ENCODE measurements at regions not wholly inside any gene's neighbourhood (a gene's known extent, or its start where the extent isn't known, plus 50 kb on each side); places are given as distances from the start of the nearest gene placed in this dataset.

GRCh38 chr4:14620567-14621141, 381.6 kb upstream of the CPEB2 start:
- DNase-seq, result no peak

DNA sequence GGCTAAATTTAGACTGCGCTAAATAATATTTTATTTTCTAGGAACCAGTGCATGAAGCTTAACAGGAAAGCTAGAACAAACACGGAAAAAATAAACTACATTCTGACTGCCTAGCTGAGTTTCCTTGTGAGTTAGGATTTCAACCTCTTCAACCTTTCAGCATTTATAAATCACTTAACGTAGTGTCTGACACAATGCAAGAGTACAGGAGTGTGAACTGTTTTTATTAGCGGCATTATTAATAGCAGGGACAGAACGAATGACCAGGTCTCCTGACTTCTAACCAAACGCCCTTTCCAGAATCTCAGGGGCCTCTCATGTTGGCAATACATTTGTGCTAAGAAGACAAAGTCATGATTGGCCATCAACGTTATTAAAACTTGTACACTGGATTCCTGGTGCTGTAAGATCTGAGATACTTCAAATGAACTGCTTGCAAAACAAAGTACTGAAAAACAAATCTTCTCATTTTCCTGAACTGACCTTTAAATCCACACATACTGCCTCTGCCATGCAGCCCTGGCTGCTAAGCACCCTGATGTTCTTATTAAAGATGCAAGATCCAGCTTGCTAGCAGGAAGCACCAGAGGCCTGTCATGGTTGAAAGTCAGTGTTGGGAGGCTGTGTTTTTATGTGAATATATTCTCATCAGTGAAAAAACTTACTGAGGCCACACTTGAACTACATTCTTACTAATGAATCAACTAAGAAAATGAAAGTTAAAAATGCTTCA, 380.4 kb upstream of the CPEB2 start:
- H3K4me1 Mint-ChIP-seq, result no peaks in the 10 kb centered on the region
- Histone ChIP-seq H3K27ac (ENCODE audit: insufficient read depth, low read length, poor library complexity, severe bottlenecking) (no peak overlapping the region), H3K9me3 (ENCODE audit: control insufficient read depth in 2 of 2, low read length in 2 of 2) (no peaks in the 10 kb centered on the region), H3K4me3 (ENCODE audit: low read depth, low read length) (no peak overlapping the region), H3K27me3 (ENCODE audit: control insufficient read depth, insufficient read depth, low read length) (no peaks in the 10 kb centered on the region), H3K4me1 (ENCODE audit: control insufficient read depth, insufficient read depth, low read length, poor library complexity, severe bottlenecking) (no peaks in the 10 kb centered on the region), H3K36me3 (ENCODE audit: control insufficient read depth, insufficient read depth, low read length) (no peaks in the 10 kb centered on the region)
- no peak overlapping the region for H3K4me3 Mint-ChIP-seq
- no peaks in the 10 kb centered on the region for H3K27me3 Mint-ChIP-seq
- H3K9me3 Mint-ChIP-seq, result peaks cover 0 to 7% (median 0%) of the 10 kb centered on the region in 7 donors
- H3K36me3 Mint-ChIP-seq, result no peaks in the 10 kb centered on the region
- DNase-seq, result no peak
- H3K27ac Mint-ChIP-seq, result no peak overlapping the region
- no peak for ATAC-seq (ENCODE audit: low read depth in 2 of 2)

More at GRCh38 chr4:14620567-14621141, 381.6 kb upstream of the CPEB2 start:
- Histone ChIP-seq H3K36me3 (ENCODE audit: control insufficient read depth, insufficient read depth, low read length) (no peaks in the 10 kb centered on the region), H3K9me3 (ENCODE audit: control insufficient read depth in 2 of 2, low read length in 2 of 2) (no peaks in the 10 kb centered on the region), H3K4me1 (ENCODE audit: control insufficient read depth, insufficient read depth, low read length, poor library complexity, severe bottlenecking) (no peaks in the 10 kb centered on the region), H3K4me3 (ENCODE audit: low read depth, low read length) (no peak overlapping the region), H3K27me3 (ENCODE audit: control insufficient read depth, insufficient read depth, low read length) (no peaks in the 10 kb centered on the region), H3K27ac (ENCODE audit: insufficient read depth, low read length, poor library complexity, severe bottlenecking) (no peak overlapping the region)
- peaks cover 0 to 11% (median 0%) of the 10 kb centered on the region in 7 donors for H3K9me3 Mint-ChIP-seq
- H3K27ac Mint-ChIP-seq, result no peak overlapping the region
- no peaks in the 10 kb centered on the region for H3K36me3 Mint-ChIP-seq
- H3K27me3 Mint-ChIP-seq, result no peaks in the 10 kb centered on the region
- no peak overlapping the region for H3K4me3 Mint-ChIP-seq
- ATAC-seq (ENCODE audit: low read depth in 2 of 2), result no peak
- H3K4me1 Mint-ChIP-seq, result no peaks in the 10 kb centered on the region

DNA sequence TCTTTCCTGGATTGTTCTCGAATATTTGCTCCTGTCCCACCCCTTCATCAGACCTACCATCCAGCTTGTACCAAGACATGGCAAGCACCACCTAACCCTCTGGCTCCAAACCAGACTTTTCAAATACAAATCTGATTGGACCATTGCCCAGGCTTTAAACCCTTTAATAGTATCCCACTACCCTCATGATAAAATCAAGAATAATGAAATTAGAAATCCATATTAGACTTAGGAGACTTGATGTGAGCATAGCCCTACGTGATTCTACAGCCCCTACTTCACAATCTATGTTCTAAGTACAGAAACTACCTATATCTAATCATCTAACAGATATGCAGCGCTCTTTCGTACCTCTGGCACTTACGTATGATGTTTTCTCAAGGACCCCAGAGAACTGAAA, 375.2 kb upstream of the CPEB2 start:
- Mint-ChIP-seq H3K27me3 (no peaks in the 10 kb centered on the region), H3K4me1 (no peaks in the 10 kb centered on the region), H3K27ac (no peak overlapping the region), H3K9me3 (peaks cover 0 to 8% (median 0%) of the 10 kb centered on the region in 7 donors), H3K36me3 (no peaks in the 10 kb centered on the region), H3K4me3 (no peak overlapping the region)
- no peak overlapping the region for H3K27ac ChIP-seq (ENCODE audit: insufficient read depth, low read length, poor library complexity, severe bottlenecking)
- ATAC-seq (ENCODE audit: low read depth in 2 of 2) (no peak), DNase-seq (no peak)
- H3K27me3 ChIP-seq (ENCODE audit: control insufficient read depth, insufficient read depth, low read length), result no peaks in the 10 kb centered on the region
- H3K4me3 ChIP-seq (ENCODE audit: low read depth, low read length), result no peak overlapping the region
- H3K9me3 ChIP-seq (ENCODE audit: control insufficient read depth in 2 of 2, low read length in 2 of 2), result no peaks in the 10 kb centered on the region
- no peaks in the 10 kb centered on the region for H3K36me3 ChIP-seq (ENCODE audit: control insufficient read depth, insufficient read depth, low read length)
- no peaks in the 10 kb centered on the region for H3K4me1 ChIP-seq (ENCODE audit: control insufficient read depth, insufficient read depth, low read length, poor library complexity, severe bottlenecking)

DNA sequence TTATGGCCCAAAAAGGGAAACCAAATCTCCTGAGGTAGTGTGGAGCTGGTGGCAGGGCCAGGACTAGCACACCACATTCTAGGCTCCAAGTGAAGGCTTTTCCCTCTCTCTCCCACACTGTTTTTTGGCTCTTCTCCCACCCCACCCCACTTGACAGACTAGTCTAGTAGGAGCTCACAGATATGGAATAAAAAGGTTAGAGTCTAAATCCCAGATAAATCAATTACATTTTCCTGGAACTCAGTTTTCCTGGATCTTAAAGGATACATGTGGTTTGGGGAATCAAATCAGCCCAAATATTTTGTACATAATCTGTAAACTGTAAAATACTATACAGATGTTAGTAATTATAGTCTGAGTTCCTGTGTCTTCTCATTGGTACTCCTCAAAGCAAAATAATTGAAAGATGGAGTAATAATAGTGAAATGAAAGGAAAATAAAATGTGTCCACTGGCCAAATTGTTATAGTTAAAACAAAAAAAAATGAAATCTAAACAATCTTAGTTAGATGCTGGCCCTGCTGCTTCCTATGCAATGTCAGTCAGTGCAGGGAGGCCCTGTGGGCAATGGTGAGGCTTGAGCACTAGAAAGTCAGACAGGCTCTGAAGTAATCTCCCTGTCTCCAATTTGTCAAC, 370.4 kb upstream of the CPEB2 start:
- Histone ChIP-seq H3K36me3 (ENCODE audit: control insufficient read depth, insufficient read depth, low read length) (no peaks in the 10 kb centered on the region), H3K4me1 (ENCODE audit: control insufficient read depth, insufficient read depth, low read length, poor library complexity, severe bottlenecking) (no peaks in the 10 kb centered on the region), H3K4me3 (ENCODE audit: low read depth, low read length) (no peak overlapping the region), H3K9me3 (ENCODE audit: control insufficient read depth in 2 of 2, low read length in 2 of 2) (no peaks in the 10 kb centered on the region), H3K27me3 (ENCODE audit: control insufficient read depth, insufficient read depth, low read length) (no peaks in the 10 kb centered on the region), H3K27ac (ENCODE audit: insufficient read depth, low read length, poor library complexity, severe bottlenecking) (no peak overlapping the region)
- ATAC-seq (ENCODE audit: low read depth in 2 of 2) (no peak), DNase-seq (no peak)
- Mint-ChIP-seq H3K4me3 (no peak overlapping the region), H3K27me3 (no peaks in the 10 kb centered on the region), H3K9me3 (peaks cover 0 to 9% (median 2%) of the 10 kb centered on the region in 7 donors), H3K36me3 (no peaks in the 10 kb centered on the region), H3K27ac (no peak overlapping the region), H3K4me1 (no peaks in the 10 kb centered on the region)

- no peak for ATAC-seq (ENCODE audit: low read depth in 2 of 2)
- Histone ChIP-seq H3K4me1 (ENCODE audit: control insufficient read depth, insufficient read depth, low read length, poor library complexity, severe bottlenecking) (no peaks in the 10 kb centered on the region), H3K27ac (ENCODE audit: insufficient read depth, low read length, poor library complexity, severe bottlenecking) (no peak overlapping the region), H3K27me3 (ENCODE audit: control insufficient read depth, insufficient read depth, low read length) (no peaks in the 10 kb centered on the region), H3K36me3 (ENCODE audit: control insufficient read depth, insufficient read depth, low read length) (no peaks in the 10 kb centered on the region), H3K4me3 (ENCODE audit: low read depth, low read length) (no peak overlapping the region), H3K9me3 (ENCODE audit: control insufficient read depth in 2 of 2, low read length in 2 of 2) (no peaks in the 10 kb centered on the region)
- DNase-seq, result no peak
- Mint-ChIP-seq H3K27ac (no peak overlapping the region), H3K4me3 (no peak overlapping the region), H3K4me1 (no peaks in the 10 kb centered on the region), H3K9me3 (peaks cover 0 to 9% (median 3%) of the 10 kb centered on the region in 7 donors), H3K36me3 (no peaks in the 10 kb centered on the region), H3K27me3 (no peaks in the 10 kb centered on the region)
These were observed 365.7 kb upstream of the CPEB2 start for GRCh38 chr4:14636563-14636962.

GRCh38 chr4:14640476-14640875, 361.8 kb upstream of the CPEB2 start:
- Mint-ChIP-seq H3K27me3 (no peaks in the 10 kb centered on the region), H3K9me3 (peaks cover 0 to 5% (median 0%) of the 10 kb centered on the region in 7 donors), H3K4me1 (no peaks in the 10 kb centered on the region), H3K27ac (no peak overlapping the region), H3K36me3 (no peaks in the 10 kb centered on the region), H3K4me3 (no peak overlapping the region)
- Histone ChIP-seq H3K4me3 (ENCODE audit: low read depth, low read length) (no peak overlapping the region), H3K36me3 (ENCODE audit: control insufficient read depth, insufficient read depth, low read length) (no peaks in the 10 kb centered on the region), H3K27me3 (ENCODE audit: control insufficient read depth, insufficient read depth, low read length) (no peaks in the 10 kb centered on the region), H3K4me1 (ENCODE audit: control insufficient read depth, insufficient read depth, low read length, poor library complexity, severe bottlenecking) (no peaks in the 10 kb centered on the region), H3K27ac (ENCODE audit: insufficient read depth, low read length, poor library complexity, severe bottlenecking) (no peak overlapping the region), H3K9me3 (ENCODE audit: control insufficient read depth in 2 of 2, low read length in 2 of 2) (no peaks in the 10 kb centered on the region)
- no peak for ATAC-seq (ENCODE audit: low read depth in 2 of 2)
- no peak for DNase-seq

DNA sequence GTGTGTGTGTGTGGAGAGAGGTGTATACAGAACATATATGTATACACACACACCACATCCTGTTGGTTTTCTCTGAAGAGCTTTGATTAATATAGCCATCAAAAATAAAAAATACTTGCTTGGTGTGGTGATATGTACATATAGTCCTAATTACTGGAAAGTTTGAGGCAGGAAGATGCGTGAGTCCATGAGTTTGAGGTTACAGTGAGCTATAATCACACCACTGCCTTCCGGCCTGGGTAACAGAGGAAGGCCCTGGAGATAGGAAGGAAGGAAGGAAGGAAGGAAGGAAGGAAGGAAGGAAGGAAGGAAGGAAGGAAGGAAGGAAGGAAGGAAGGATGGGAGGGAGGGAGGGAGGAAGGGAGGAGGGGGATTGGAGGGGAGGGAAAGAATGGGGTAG, 360.4 kb upstream of the CPEB2 start:
- H3K4me1 ChIP-seq (ENCODE audit: control insufficient read depth, insufficient read depth, low read length, poor library complexity, severe bottlenecking), result no peaks in the 10 kb centered on the region
- Mint-ChIP-seq H3K9me3 (peaks cover 0 to 3% (median 0%) of the 10 kb centered on the region in 7 donors), H3K36me3 (no peaks in the 10 kb centered on the region), H3K4me3 (no peak overlapping the region), H3K27ac (no peak overlapping the region), H3K4me1 (no peaks in the 10 kb centered on the region), H3K27me3 (no peaks in the 10 kb centered on the region)
- ATAC-seq (ENCODE audit: low read depth in 2 of 2) (no peak), DNase-seq (no peak)
- no peak overlapping the region for H3K4me3 ChIP-seq (ENCODE audit: low read depth, low read length)
- no peaks in the 10 kb centered on the region for H3K36me3 ChIP-seq (ENCODE audit: control insufficient read depth, insufficient read depth, low read length)
- H3K27ac ChIP-seq (ENCODE audit: insufficient read depth, low read length, poor library complexity, severe bottlenecking), result no peak overlapping the region
- H3K9me3 ChIP-seq (ENCODE audit: control insufficient read depth in 2 of 2, low read length in 2 of 2), result no peaks in the 10 kb centered on the region
- no peaks in the 10 kb centered on the region for H3K27me3 ChIP-seq (ENCODE audit: control insufficient read depth, insufficient read depth, low read length)

Data from CD4-positive, CD25-positive, alpha-beta regulatory T cell (primary cell).